Liver (tissue), 8 donors: ENCODE measurements at regions not wholly inside any gene's neighbourhood (a gene's known extent, or its start where the extent isn't known, plus 50 kb on each side); places are given as distances from the start of the nearest gene placed in this dataset.
"Not testable (repeated sequence)": the region's sequence is repeated elsewhere in the genome, so short reads cannot be mapped to it uniquely, and the experiment has no call there.

Experiments
- DNase-seq: peaks from one replicate; pipeline ENCODE4 v3.0.0-alpha.2; 2017; ENCODE audit warnings: low spot score
- H3K27ac ChIP-seq, 2 donors: one replicate each; pipeline ENCODE4 v1.7.0; 2013; ENCODE audit warnings: inconsistent platforms in 2 of 2, low read length in 2 of 2, control low read depth in 1 of 2, low read depth in 1 of 2, mild to moderate bottlenecking in 1 of 2
- H3K27me3 ChIP-seq, 4 donors: one replicate each; pipeline versions ENCODE4 v1.6.1 to v1.7.0; 2013; ENCODE audit warnings: low read length in 3 of 4, inconsistent platforms in 1 of 4, mild to moderate bottlenecking in 1 of 4, moderate library complexity in 1 of 4; ENCODE audit not compliant: control insufficient read depth in 4 of 4, insufficient read depth in 4 of 4
- H3K36me3 ChIP-seq, 4 donors: one replicate each; pipeline versions ENCODE4 v1.6.1 to v1.7.0; 2013; ENCODE audit warnings: low read length in 3 of 4, mild to moderate bottlenecking in 3 of 4, low read depth in 1 of 4, moderate library complexity in 1 of 4; ENCODE audit not compliant: control insufficient read depth in 4 of 4, insufficient read depth in 3 of 4
- H3K4me1 ChIP-seq, 4 donors: one replicate each; pipeline versions ENCODE4 v1.6.1 to v1.7.0; 2013; ENCODE audit warnings: low read length in 3 of 4, mild to moderate bottlenecking in 3 of 4, moderate library complexity in 1 of 4; ENCODE audit not compliant: control insufficient read depth in 4 of 4, insufficient read depth in 4 of 4
- H3K4me3 ChIP-seq, 3 donors: one replicate each; pipeline versions ENCODE4 v1.6.1 to v1.7.0; 2013; ENCODE audit warnings: low read length in 3 of 3, control low read depth in 1 of 3, low read depth in 1 of 3, mild to moderate bottlenecking in 1 of 3
- H3K9ac ChIP-seq, 2 donors: one replicate each; pipeline ENCODE4 v1.7.0; 2013; ENCODE audit warnings: low read length in 2 of 2, mild to moderate bottlenecking in 2 of 2, moderate library complexity in 2 of 2, control low read depth in 1 of 2, low read depth in 1 of 2
- H3K9me3 ChIP-seq, 4 donors: one replicate each; pipeline versions ENCODE4 v1.6.1 to v1.7.0; 2013; ENCODE audit warnings: low read length in 3 of 4; ENCODE audit not compliant: control insufficient read depth in 4 of 4
- CTCF ChIP-seq: fragments of 150-350 bp; IDR thresholded peaks from 2 replicates; pipeline ENCODE4 v1.5.1; 2017; ENCODE audit warnings: improper control_type of control experiment, low read depth, low read length; ENCODE audit not compliant: missing input control
- FOXA2 ChIP-seq: IDR thresholded peaks from 2 replicates; pipeline ENCODE4 v1.6.1; 2016; ENCODE audit warnings: antibody characterized with exemption
- GABPA ChIP-seq, 2 donors: IDR thresholded peaks in 1 of 2; conservative IDR thresholded peaks in 1 of 2; 2 replicates each; pipeline ENCODE4 v1.6.1; 2016; ENCODE audit warnings: antibody characterized with exemption in 2 of 2, mild to moderate bottlenecking in 1 of 2, moderate library complexity in 1 of 2
- HNF4A ChIP-seq, 2 donors: conservative IDR thresholded peaks; 2 replicates each; pipeline ENCODE4 v1.6.1; 2016; ENCODE audit warnings: antibody characterized with exemption in 2 of 2, mild to moderate bottlenecking in 2 of 2
- HNF4G ChIP-seq: IDR thresholded peaks from 2 replicates; pipeline ENCODE4 v1.6.1; 2016; ENCODE audit warnings: antibody characterized with exemption
- JUND ChIP-seq, 2 donors: IDR thresholded peaks; 2 replicates each; pipeline ENCODE4 v1.6.1; 2016; ENCODE audit warnings: antibody characterized with exemption in 2 of 2
- NR2F2 ChIP-seq: IDR thresholded peaks from 2 replicates; pipeline ENCODE4 v1.6.1; 2016; ENCODE audit warnings: antibody characterized with exemption
- RAD21 ChIP-seq, 2 donors: IDR thresholded peaks; 2 replicates each; pipeline ENCODE4 v1.6.1; 2016; ENCODE audit warnings: antibody characterized with exemption in 2 of 2, mild to moderate bottlenecking in 2 of 2
- RXRA ChIP-seq, 2 donors: IDR thresholded peaks; 2 replicates each; pipeline ENCODE4 v1.6.1; 2017 to 2018; ENCODE audit warnings: antibody characterized with exemption in 2 of 2, mild to moderate bottlenecking in 1 of 2
- SP1 ChIP-seq: IDR thresholded peaks from 2 replicates; pipeline ENCODE4 v1.6.1; 2018; ENCODE audit warnings: antibody characterized with exemption, mild to moderate bottlenecking
- WGBS: extraction: QIAGEN DNeasy Blood & Tissue Kit; methylation state at CpG from one replicate; pipeline ENCODE4 v1.1.7; 2013; 5-methylcytosine and 5-hydroxymethylcytosine counted together
- TF ChIP-seq, protein P1 (sequence below): IDR thresholded peaks from 2 replicates; pipeline ENCODE4 v1.6.1; 2016; ENCODE audit warnings: antibody characterized with exemption
- TF ChIP-seq, protein P2 (sequence below): IDR thresholded peaks from 2 replicates; pipeline ENCODE4 v1.6.1; 2016; ENCODE audit warnings: antibody characterized with exemption
- TF ChIP-seq, protein P3 (sequence below): IDR thresholded peaks from 2 replicates; pipeline ENCODE4 v1.6.1; 2016; ENCODE audit warnings: antibody characterized with exemption
- TF ChIP-seq, protein P4 (sequence below): IDR thresholded peaks from 2 replicates; pipeline ENCODE4 v1.6.1; 2016; ENCODE audit warnings: antibody characterized with exemption, mild to moderate bottlenecking
- donor health status: healthy.
- donor health status: healthy.
- donor health status: healthy.
- donor health status: healthy.
- donor health status: healthy.

- TF ChIP-seq, protein P1, sequence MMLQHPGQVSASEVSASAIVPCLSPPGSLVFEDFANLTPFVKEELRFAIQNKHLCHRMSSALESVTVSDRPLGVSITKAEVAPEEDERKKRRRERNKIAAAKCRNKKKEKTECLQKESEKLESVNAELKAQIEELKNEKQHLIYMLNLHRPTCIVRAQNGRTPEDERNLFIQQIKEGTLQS = no peak
- TF ChIP-seq RAD21 (IDR thresholded peaks at IDR 0.05) (no peak), JUND (IDR thresholded peaks at IDR 0.05) (no peak), GABPA (IDR thresholded peaks at IDR 0.05 in 1 of 2, conservative IDR thresholded peaks at IDR 0.05 in 1 of 2) (no peak)
Measured at GRCh38 chr13:86606264-86606663, 807.0 kb upstream of the SLITRK6 start (continued).

GRCh38 chr13:86608701-86609100, 809.5 kb upstream of the SLITRK6 start:
- Histone ChIP-seq H3K4me1 (no peaks in the 10 kb centered on the region), H3K4me3 (no peak overlapping the region), H3K36me3 (no peaks in the 10 kb centered on the region), H3K27me3 (no peaks in the 10 kb centered on the region), H3K9ac (no peak overlapping the region), H3K27ac (no peak overlapping the region), H3K9me3 (no peaks in the 10 kb centered on the region)
- WGBS = 84% methylated on average over 2 of the region's 2 CpGs
- no peak for DNase-seq
- TF ChIP-seq, protein P2, sequence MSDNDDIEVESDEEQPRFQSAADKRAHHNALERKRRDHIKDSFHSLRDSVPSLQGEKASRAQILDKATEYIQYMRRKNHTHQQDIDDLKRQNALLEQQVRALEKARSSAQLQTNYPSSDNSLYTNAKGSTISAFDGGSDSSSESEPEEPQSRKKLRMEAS = no peak
- no peak for TF ChIP-seq RXRA (IDR thresholded peaks at IDR 0.05)
- TF ChIP-seq RAD21 (IDR thresholded peaks at IDR 0.05) = no peak

- no peaks in the 10 kb centered on the region for H3K9me3 ChIP-seq
- 65% methylated on average over 3 of the region's 3 CpGs for WGBS
- no peaks in the 10 kb centered on the region for H3K36me3 ChIP-seq
- no peak overlapping the region for H3K9ac ChIP-seq
- H3K27ac ChIP-seq = no peak overlapping the region
- H3K27me3 ChIP-seq = no peaks in the 10 kb centered on the region
- no peak overlapping the region for H3K4me3 ChIP-seq
- DNase-seq = no peak
- no peak for TF ChIP-seq HNF4G
- TF ChIP-seq RXRA (IDR thresholded peaks at IDR 0.05) = no peak
- TF ChIP-seq GABPA (IDR thresholded peaks at IDR 0.05 in 1 of 2, conservative IDR thresholded peaks at IDR 0.05 in 1 of 2) = no peak
- TF ChIP-seq, protein P3, sequence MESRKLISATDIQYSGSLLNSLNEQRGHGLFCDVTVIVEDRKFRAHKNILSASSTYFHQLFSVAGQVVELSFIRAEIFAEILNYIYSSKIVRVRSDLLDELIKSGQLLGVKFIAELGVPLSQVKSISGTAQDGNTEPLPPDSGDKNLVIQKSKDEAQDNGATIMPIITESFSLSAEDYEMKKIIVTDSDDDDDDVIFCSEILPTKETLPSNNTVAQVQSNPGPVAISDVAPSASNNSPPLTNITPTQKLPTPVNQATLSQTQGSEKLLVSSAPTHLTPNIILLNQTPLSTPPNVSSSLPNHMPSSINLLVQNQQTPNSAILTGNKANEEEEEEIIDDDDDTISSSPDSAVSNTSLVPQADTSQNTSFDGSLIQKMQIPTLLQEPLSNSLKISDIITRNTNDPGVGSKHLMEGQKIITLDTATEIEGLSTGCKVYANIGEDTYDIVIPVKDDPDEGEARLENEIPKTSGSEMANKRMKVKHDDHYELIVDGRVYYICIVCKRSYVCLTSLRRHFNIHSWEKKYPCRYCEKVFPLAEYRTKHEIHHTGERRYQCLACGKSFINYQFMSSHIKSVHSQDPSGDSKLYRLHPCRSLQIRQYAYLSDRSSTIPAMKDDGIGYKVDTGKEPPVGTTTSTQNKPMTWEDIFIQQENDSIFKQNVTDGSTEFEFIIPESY = no peak
- no peak for TF ChIP-seq SP1
- TF ChIP-seq JUND (IDR thresholded peaks at IDR 0.05) = no peak
- TF ChIP-seq, protein P2 = no peak
- TF ChIP-seq NR2F2 = no peak
- TF ChIP-seq, protein P4, sequence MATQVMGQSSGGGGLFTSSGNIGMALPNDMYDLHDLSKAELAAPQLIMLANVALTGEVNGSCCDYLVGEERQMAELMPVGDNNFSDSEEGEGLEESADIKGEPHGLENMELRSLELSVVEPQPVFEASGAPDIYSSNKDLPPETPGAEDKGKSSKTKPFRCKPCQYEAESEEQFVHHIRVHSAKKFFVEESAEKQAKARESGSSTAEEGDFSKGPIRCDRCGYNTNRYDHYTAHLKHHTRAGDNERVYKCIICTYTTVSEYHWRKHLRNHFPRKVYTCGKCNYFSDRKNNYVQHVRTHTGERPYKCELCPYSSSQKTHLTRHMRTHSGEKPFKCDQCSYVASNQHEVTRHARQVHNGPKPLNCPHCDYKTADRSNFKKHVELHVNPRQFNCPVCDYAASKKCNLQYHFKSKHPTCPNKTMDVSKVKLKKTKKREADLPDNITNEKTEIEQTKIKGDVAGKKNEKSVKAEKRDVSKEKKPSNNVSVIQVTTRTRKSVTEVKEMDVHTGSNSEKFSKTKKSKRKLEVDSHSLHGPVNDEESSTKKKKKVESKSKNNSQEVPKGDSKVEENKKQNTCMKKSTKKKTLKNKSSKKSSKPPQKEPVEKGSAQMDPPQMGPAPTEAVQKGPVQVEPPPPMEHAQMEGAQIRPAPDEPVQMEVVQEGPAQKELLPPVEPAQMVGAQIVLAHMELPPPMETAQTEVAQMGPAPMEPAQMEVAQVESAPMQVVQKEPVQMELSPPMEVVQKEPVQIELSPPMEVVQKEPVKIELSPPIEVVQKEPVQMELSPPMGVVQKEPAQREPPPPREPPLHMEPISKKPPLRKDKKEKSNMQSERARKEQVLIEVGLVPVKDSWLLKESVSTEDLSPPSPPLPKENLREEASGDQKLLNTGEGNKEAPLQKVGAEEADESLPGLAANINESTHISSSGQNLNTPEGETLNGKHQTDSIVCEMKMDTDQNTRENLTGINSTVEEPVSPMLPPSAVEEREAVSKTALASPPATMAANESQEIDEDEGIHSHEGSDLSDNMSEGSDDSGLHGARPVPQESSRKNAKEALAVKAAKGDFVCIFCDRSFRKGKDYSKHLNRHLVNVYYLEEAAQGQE = no peak
- no peak for TF ChIP-seq FOXA2
- TF ChIP-seq HNF4A (conservative IDR thresholded peaks at IDR 0.05) = no peak
- no peak for TF ChIP-seq CTCF
- TF ChIP-seq, protein P1 = no peak
- H3K4me1 ChIP-seq = no peaks in the 10 kb centered on the region
Measured at GRCh38 chr13:86633346-86633745, 834.1 kb upstream of the SLITRK6 start.

DNA sequence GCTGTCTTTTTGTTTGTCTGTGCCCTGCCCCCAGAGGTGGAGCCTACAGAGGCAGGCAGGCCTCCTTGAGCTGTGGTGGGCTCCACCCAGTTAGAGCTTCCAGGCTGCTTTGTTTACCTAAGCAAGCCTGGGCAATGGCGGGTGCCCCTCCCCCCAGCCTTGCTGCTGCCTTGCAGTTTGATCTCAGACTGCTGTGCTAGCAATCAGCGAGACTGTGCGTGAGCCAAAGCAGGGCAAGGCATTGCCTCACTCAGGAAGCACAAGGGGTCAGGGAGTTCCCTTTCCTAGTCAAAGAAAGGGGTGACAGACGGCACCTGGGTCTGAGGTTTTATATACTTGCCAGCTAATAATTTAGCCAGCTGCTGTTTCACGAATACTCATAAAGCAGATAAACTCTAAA, 852.0 kb upstream of the SLITRK6 start:
- H3K4me1 ChIP-seq, H3K9me3 ChIP-seq, H3K36me3 ChIP-seq, H3K4me3 ChIP-seq, H3K27ac ChIP-seq, H3K27me3 ChIP-seq, DNase-seq, H3K9ac ChIP-seq: not testable (repeated sequence)
- WGBS = 49% methylated on average over 5 of the region's 5 CpGs
